Glutamatergic neuron (in vitro differentiated cells): ENCODE measurements at regions not wholly inside any gene's neighbourhood (a gene's known extent, or its start where the extent isn't known, plus 50 kb on each side); places are given as distances from the start of the nearest gene placed in this dataset.

Source experiments
- DNase-seq: peaks from one replicate; pipeline ENCODE4 v3.0.0; 2022
- H3K27ac Mint-ChIP-seq: one replicate; pipeline ENCODE4 v1.8.0; 2020; ENCODE audit warnings: mild to moderate bottlenecking, mixed read lengths, inconsistent platforms; ENCODE audit not compliant: unreplicated experiment
- H3K27me3 Mint-ChIP-seq: one replicate; pipeline ENCODE4 v1.8.0; 2020; ENCODE audit warnings: mild to moderate bottlenecking, moderate library complexity, mixed read lengths, inconsistent platforms; ENCODE audit not compliant: unreplicated experiment
- H3K36me3 Mint-ChIP-seq: one replicate; pipeline ENCODE4 v1.8.0; 2020; ENCODE audit warnings: mild to moderate bottlenecking, mixed read lengths, inconsistent platforms; ENCODE audit not compliant: unreplicated experiment
- H3K4me1 Mint-ChIP-seq: one replicate; pipeline ENCODE4 v1.8.0; 2020; ENCODE audit warnings: mild to moderate bottlenecking, low read depth, mixed read lengths, inconsistent platforms; ENCODE audit not compliant: unreplicated experiment
- H3K4me3 Mint-ChIP-seq: one replicate; pipeline ENCODE4 v1.8.0; 2020; ENCODE audit warnings: mild to moderate bottlenecking, mixed read lengths, inconsistent platforms; ENCODE audit not compliant: unreplicated experiment
- H3K9me3 Mint-ChIP-seq: one replicate; pipeline ENCODE4 v1.8.0; 2020; ENCODE audit warnings: mild to moderate bottlenecking, moderate library complexity, mixed read lengths, inconsistent platforms; ENCODE audit not compliant: unreplicated experiment
- TF ChIP-seq, protein P1 (sequence below): fragments of 200-600 bp; sonication (generic); IDR thresholded peaks from one replicate; pipeline ENCODE4 v1.5.0; 2021; ENCODE audit not compliant: partially characterized antibody, unreplicated experiment

DNA sequence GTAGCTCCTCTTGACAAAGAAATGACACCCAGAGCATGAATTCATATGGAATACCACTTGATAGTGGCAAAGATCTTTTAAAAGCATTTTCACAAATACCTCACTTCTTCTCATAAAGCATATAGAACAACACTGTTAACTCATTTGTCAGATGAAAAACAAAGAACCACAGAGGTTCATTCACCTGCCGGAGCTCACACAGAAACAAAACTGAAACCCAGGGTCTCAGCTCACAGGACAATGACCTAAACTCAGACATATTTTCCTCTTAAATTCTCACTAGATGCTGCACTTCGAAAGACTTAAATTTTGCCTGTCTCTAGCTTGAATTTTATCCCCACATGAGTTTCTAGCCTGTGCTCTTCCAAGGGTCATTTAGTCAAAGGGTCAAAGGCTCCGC lies 339.0 kb downstream of the KCNN2 start:
- Mint-ChIP-seq H3K27me3 (no peaks in the 10 kb centered on the region), H3K4me1 (peaks cover 2% of the 10 kb centered on the region), H3K9me3 (peaks cover 1% of the 10 kb centered on the region), H3K36me3 (no peaks in the 10 kb centered on the region), H3K4me3 (no peak overlapping the region), H3K27ac (no peak overlapping the region)
- TF ChIP-seq, protein P1, sequence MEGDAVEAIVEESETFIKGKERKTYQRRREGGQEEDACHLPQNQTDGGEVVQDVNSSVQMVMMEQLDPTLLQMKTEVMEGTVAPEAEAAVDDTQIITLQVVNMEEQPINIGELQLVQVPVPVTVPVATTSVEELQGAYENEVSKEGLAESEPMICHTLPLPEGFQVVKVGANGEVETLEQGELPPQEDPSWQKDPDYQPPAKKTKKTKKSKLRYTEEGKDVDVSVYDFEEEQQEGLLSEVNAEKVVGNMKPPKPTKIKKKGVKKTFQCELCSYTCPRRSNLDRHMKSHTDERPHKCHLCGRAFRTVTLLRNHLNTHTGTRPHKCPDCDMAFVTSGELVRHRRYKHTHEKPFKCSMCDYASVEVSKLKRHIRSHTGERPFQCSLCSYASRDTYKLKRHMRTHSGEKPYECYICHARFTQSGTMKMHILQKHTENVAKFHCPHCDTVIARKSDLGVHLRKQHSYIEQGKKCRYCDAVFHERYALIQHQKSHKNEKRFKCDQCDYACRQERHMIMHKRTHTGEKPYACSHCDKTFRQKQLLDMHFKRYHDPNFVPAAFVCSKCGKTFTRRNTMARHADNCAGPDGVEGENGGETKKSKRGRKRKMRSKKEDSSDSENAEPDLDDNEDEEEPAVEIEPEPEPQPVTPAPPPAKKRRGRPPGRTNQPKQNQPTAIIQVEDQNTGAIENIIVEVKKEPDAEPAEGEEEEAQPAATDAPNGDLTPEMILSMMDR, result no peak
- DNase-seq, result no peak

DNA sequence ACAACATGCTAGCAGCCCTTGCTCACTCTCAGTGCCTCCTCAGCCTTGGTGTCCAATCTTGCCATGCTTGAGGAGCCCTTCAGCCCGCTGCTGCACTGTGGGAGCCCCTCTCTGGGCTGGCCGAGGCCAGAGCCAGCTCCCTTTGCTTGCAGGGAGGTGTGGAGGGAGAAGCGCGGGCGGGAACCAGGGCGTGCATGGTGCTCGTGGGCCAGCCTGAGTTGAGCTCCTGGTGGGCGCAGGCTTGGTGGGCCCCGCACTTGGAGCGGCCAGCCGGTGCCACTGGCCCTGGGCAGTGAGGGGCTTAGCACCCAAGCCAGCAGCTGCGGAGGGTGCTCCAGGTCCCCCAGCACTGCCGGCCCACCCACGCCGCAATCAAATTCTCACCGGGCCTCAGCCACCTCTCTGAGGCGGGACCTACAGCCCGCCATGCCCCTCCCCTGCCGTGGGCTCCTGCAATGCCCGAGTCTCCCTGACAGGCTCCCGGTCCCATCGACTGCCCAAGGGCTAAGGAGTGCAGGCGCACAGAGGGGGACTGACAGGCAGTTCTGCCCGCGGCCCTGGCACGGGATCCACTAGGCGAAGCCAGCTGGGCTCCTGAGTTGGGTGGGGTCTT lies 333.5 kb downstream of the KCNN2 start:
- Mint-ChIP-seq H3K4me3 (no peak overlapping the region), H3K36me3 (no peaks in the 10 kb centered on the region), H3K27me3 (no peaks in the 10 kb centered on the region), H3K27ac (no peak overlapping the region), H3K9me3 (no peaks in the 10 kb centered on the region), H3K4me1 (no peaks in the 10 kb centered on the region)
- DNase-seq, result no peak
- TF ChIP-seq, protein P1, result no peak

DNA sequence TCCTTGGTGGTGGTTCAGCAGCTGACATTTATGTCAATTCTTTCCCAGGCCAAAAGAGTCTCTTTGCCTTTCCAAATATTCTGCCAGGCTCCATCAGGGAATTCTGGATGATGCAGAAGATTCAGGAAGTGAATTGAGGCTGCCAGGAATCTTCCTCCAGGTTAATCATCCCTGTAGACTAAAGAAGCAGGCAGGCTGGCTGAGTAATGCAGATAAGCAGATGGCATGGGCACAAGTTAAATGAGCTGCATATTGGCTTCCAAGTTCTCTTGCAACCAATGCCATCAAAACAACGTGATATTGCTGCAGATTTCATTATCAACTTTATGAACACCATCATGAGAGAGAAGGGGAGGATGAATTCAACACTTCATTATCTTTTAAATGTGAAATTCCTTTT lies 324.5 kb downstream of the KCNN2 start:
- no peak overlapping the region for H3K4me3 Mint-ChIP-seq
- no peaks in the 10 kb centered on the region for H3K9me3 Mint-ChIP-seq

DNA sequence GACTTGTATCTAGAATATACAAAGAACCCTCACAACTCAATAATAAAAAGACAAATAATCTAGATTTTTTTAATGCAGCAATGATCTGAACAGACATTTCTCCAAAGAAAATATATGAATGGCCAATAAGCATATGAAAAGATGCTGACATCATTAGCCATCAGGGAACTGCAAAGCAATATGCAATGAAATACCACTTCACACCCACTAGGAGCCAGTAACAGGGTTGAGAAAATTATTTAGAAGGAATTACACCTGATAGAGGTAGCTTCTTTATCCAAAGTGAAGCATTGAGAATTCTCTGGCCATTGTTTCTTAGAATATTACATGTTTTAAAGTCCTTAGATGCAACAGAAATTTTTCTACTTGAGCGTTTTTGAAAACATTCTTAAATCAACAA lies 316.9 kb downstream of the KCNN2 start:
- DNase-seq, result no peak
- no peaks in the 10 kb centered on the region for H3K4me1 Mint-ChIP-seq
- no peaks in the 10 kb centered on the region for H3K27me3 Mint-ChIP-seq
- H3K4me3 Mint-ChIP-seq, result no peak overlapping the region
- H3K9me3 Mint-ChIP-seq, result peaks cover 2% of the 10 kb centered on the region
- TF ChIP-seq, protein P1, result peak; percentile 20
- no peak overlapping the region for H3K27ac Mint-ChIP-seq
- no peaks in the 10 kb centered on the region for H3K36me3 Mint-ChIP-seq

More for the DNA sequence above, 324.5 kb downstream of the KCNN2 start:
- TF ChIP-seq, protein P1, result no peak
- Mint-ChIP-seq H3K4me1 (no peaks in the 10 kb centered on the region), H3K27ac (no peak overlapping the region), H3K27me3 (peaks cover 2% of the 10 kb centered on the region), H3K36me3 (no peaks in the 10 kb centered on the region)
- no peak for DNase-seq

DNA sequence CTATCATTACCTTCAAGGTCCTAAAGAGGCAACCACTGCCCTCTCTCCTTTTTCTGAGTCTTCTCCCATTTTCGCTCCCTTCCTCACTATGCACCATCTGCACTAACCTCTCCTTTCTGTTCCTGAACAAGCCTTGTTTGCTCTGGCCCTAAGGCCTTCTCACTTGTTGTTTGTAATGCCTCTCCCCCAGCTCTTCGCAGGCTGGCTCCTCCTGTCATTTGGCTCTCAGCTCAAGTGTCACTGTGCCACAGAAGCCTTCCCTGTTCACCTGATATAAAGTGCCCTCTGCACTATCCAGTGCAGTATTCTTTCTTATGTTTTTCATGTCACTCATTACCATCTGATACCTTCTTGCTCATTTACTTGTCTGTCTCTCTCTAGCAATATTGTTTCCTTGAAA lies 303.7 kb downstream of the KCNN2 start:
- no peak for DNase-seq
- no peaks in the 10 kb centered on the region for H3K4me1 Mint-ChIP-seq
- H3K9me3 Mint-ChIP-seq, result peaks cover 2% of the 10 kb centered on the region
- H3K36me3 Mint-ChIP-seq, result no peaks in the 10 kb centered on the region
- peaks cover 2% of the 10 kb centered on the region for H3K27me3 Mint-ChIP-seq
- no peak overlapping the region for H3K27ac Mint-ChIP-seq
- H3K4me3 Mint-ChIP-seq, result no peak overlapping the region
- TF ChIP-seq, protein P1, result no peak
